ENCODE measurements at regions not wholly inside any gene's neighbourhood (a gene's known extent, or its start where the extent isn't known, plus 50 kb on each side); places are given as distances from the start of the nearest gene placed in this dataset.

GRCh38 chr15:98282656-98283332 lies 322.3 kb downstream of the ARRDC4 start:
- H3K4me1 ChIP-seq (ENCODE audit: insufficient read depth, low read length, severe bottlenecking), result no peaks in the 10 kb centered on the region
- no peaks in the 10 kb centered on the region for H3K79me2 ChIP-seq (ENCODE audit: insufficient read depth, low read length)
- no peaks in the 10 kb centered on the region for H3F3A ChIP-seq (ENCODE audit: insufficient read depth, low read length)
- H4K20me1 ChIP-seq (ENCODE audit: insufficient read depth, low read length), result no peaks in the 10 kb centered on the region
- peaks cover 4% of the 10 kb centered on the region; the same call in 1 of the 2 replicates for H3K27me3 ChIP-seq (ENCODE audit: insufficient read depth, low read length)
- H3K9me3 ChIP-seq (ENCODE audit: low read length), result no peaks in the 10 kb centered on the region
- no peak overlapping the region for H2AFZ ChIP-seq (ENCODE audit: low read length)
- H3K4me2 ChIP-seq (ENCODE audit: low read length), result no peak overlapping the region
- H3K4me3 ChIP-seq (ENCODE audit: low read depth, low read length, poor library complexity, severe bottlenecking), result no peak overlapping the region
- no peak overlapping the region for H3K9ac ChIP-seq (ENCODE audit: low read length)
- no peak overlapping the region for H3K27ac ChIP-seq (ENCODE audit: low read depth, low read length, poor library complexity, severe bottlenecking)
- TF ChIP-seq CTCF (IDR thresholded peaks at IDR 0.05; ENCODE audit: low read length) (no peak), EZH2 (IDR thresholded peaks at IDR 0.05; ENCODE audit: borderline replicate concordance, low read length) (no peak)
- no peaks in the 10 kb centered on the region for H3K36me3 ChIP-seq (ENCODE audit: insufficient read depth, low read length)
- H3K9me2 ChIP-seq (ENCODE audit: low read depth, low read length), result no peaks in the 10 kb centered on the region

- Histone ChIP-seq H3K27me3 (ENCODE audit: insufficient read depth, low read length) (peaks cover 4% of the 10 kb centered on the region; the same call in 1 of the 2 replicates), H3K4me2 (ENCODE audit: low read length) (no peak overlapping the region), H3K27ac (ENCODE audit: low read depth, low read length, poor library complexity, severe bottlenecking) (no peak overlapping the region), H3K4me3 (ENCODE audit: low read depth, low read length, poor library complexity, severe bottlenecking) (no peak overlapping the region), H3K79me2 (ENCODE audit: insufficient read depth, low read length) (no peaks in the 10 kb centered on the region), H3K9me2 (ENCODE audit: low read depth, low read length) (no peaks in the 10 kb centered on the region), H3K9me3 (ENCODE audit: low read length) (no peaks in the 10 kb centered on the region), H4K20me1 (ENCODE audit: insufficient read depth, low read length) (no peaks in the 10 kb centered on the region), H3K9ac (ENCODE audit: low read length) (no peak overlapping the region), H3K4me1 (ENCODE audit: insufficient read depth, low read length, severe bottlenecking) (no peaks in the 10 kb centered on the region), H3K36me3 (ENCODE audit: insufficient read depth, low read length) (no peaks in the 10 kb centered on the region), H2AFZ (ENCODE audit: low read length) (no peak overlapping the region), H3F3A (ENCODE audit: insufficient read depth, low read length) (no peaks in the 10 kb centered on the region)
- TF ChIP-seq CTCF (IDR thresholded peaks at IDR 0.05; ENCODE audit: low read length), result no peak
- no peak for TF ChIP-seq EZH2 (IDR thresholded peaks at IDR 0.05; ENCODE audit: borderline replicate concordance, low read length)
Measured at GRCh38 chr15:98286200-98286599, 325.7 kb downstream of the ARRDC4 start.

DNA sequence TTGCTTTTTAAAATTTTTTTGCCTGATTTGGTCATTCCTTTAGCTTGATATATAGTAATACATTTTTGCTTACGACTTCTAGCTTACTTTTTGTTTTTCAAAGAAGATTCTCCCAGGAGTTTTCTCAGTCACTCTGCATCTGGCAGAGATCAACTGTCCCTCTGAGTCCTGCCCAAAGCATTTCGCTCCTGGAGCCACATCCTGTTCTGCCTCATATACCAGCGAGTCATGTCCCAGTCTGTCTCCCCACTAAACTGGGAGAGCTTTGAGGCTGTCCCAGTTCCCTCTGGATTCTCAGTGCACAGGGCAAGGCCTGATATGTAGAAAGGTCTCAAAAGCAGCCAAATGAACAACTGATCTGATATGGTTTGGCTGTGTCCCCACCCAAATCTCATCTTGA lies 326.3 kb downstream of the ARRDC4 start:
- no peak for TF ChIP-seq EZH2 (IDR thresholded peaks at IDR 0.05; ENCODE audit: borderline replicate concordance, low read length)
- no peak for TF ChIP-seq CTCF (IDR thresholded peaks at IDR 0.05; ENCODE audit: low read length)
- H4K20me1 ChIP-seq (ENCODE audit: insufficient read depth, low read length), result no peaks in the 10 kb centered on the region
- H3K9ac ChIP-seq (ENCODE audit: low read length), result no peak overlapping the region
- H3F3A ChIP-seq (ENCODE audit: insufficient read depth, low read length), result no peaks in the 10 kb centered on the region
- no peaks in the 10 kb centered on the region for H3K79me2 ChIP-seq (ENCODE audit: insufficient read depth, low read length)
- H3K27ac ChIP-seq (ENCODE audit: low read depth, low read length, poor library complexity, severe bottlenecking), result no peak overlapping the region
- H2AFZ ChIP-seq (ENCODE audit: low read length), result no peak overlapping the region
- H3K27me3 ChIP-seq (ENCODE audit: insufficient read depth, low read length), result peaks cover 4% of the 10 kb centered on the region; the same call in 1 of the 2 replicates
- H3K4me3 ChIP-seq (ENCODE audit: low read depth, low read length, poor library complexity, severe bottlenecking), result no peak overlapping the region
- no peaks in the 10 kb centered on the region for H3K9me2 ChIP-seq (ENCODE audit: low read depth, low read length)
- no peaks in the 10 kb centered on the region for H3K36me3 ChIP-seq (ENCODE audit: insufficient read depth, low read length)
- H3K4me2 ChIP-seq (ENCODE audit: low read length), result no peak overlapping the region
- no peaks in the 10 kb centered on the region for H3K4me1 ChIP-seq (ENCODE audit: insufficient read depth, low read length, severe bottlenecking)
- no peaks in the 10 kb centered on the region for H3K9me3 ChIP-seq (ENCODE audit: low read length)
